Keratinocyte (primary cell): ENCODE measurements at regions not wholly inside any gene's neighbourhood (a gene's known extent, or its start where the extent isn't known, plus 50 kb on each side); places are given as distances from the start of the nearest gene placed in this dataset.

ENCODE experiments used
- DNase-seq: peaks from one replicate; pipeline ENCODE4 v3.0.0-alpha.2; 2011; ENCODE audit warnings: low read depth, missing footprints, low spot score
- FAIRE-seq: peaks from 2 replicates; lab custom pipeline; 2011; peaks lifted over from hg19 to GRCh38; lab: Jason Lieb, UNC
- H2AFZ ChIP-seq: 2 replicates; pipeline ENCODE4 v1.6.0; 2012; ENCODE audit warnings: low read length, control low read depth, inconsistent platforms; ENCODE audit not compliant: control insufficient read depth
- H3K27ac ChIP-seq: 2 replicates; pipeline ENCODE4 v1.5.1; 2011; ENCODE audit warnings: low read length; ENCODE audit not compliant: control insufficient read depth, insufficient read depth
- H3K27me3 ChIP-seq: 3 replicates; pipeline ENCODE4 v1.6.0; 2011; ENCODE audit warnings: low read length; ENCODE audit not compliant: control insufficient read depth, insufficient read depth; ENCODE audit errors: extremely low read depth
- H3K36me3 ChIP-seq, 2 experiments: 2 replicates in 1 of 2; 3 replicates in 1 of 2; pipeline ENCODE4 v1.5.1; 2011; ENCODE audit warnings: low read length in 2 of 2, mild to moderate bottlenecking in 1 of 2; ENCODE audit not compliant: control insufficient read depth in 2 of 2, insufficient read depth in 2 of 2; ENCODE audit errors: extremely low read depth in 1 of 2
- H3K4me1 ChIP-seq: 3 replicates; pipeline ENCODE4 v1.5.1; 2011; ENCODE audit warnings: low read length; ENCODE audit not compliant: control insufficient read depth, insufficient read depth; ENCODE audit errors: extremely low read depth
- H3K4me2 ChIP-seq: 3 replicates; pipeline ENCODE4 v1.6.0; 2011; ENCODE audit warnings: low read depth, low read length; ENCODE audit not compliant: control insufficient read depth, insufficient read depth; ENCODE audit errors: extremely low read depth
- H3K4me3 ChIP-seq, 3 experiments: fragments of 200-600 bp in 1 of 3; sonication (generic) in 1 of 3; 2 replicates in 2 of 3; 3 replicates in 1 of 3; pipeline ENCODE4 v1.5.1; 2011 to 2016; ENCODE audit warnings: low read length in 3 of 3, mild to moderate bottlenecking in 3 of 3, control low read depth in 2 of 3, inconsistent platforms in 1 of 3, low read depth in 1 of 3, mixed read lengths in 1 of 3, mixed run types in 1 of 3, moderate library complexity in 1 of 3; ENCODE audit not compliant: control insufficient read depth in 2 of 3, insufficient read depth in 2 of 3; ENCODE audit errors: extremely low read depth in 1 of 3
- H3K79me2 ChIP-seq: 2 replicates; pipeline ENCODE4 v1.6.0; 2012; ENCODE audit warnings: low read length; ENCODE audit not compliant: control insufficient read depth, insufficient read depth
- H3K9ac ChIP-seq: 3 replicates; pipeline ENCODE4 v1.6.0; 2011; ENCODE audit warnings: low read length; ENCODE audit not compliant: control insufficient read depth, insufficient read depth; ENCODE audit errors: extremely low read depth
- H3K9me1 ChIP-seq: 3 replicates; pipeline ENCODE4 v1.6.0; 2011; ENCODE audit warnings: low read length; ENCODE audit not compliant: control insufficient read depth, insufficient read depth; ENCODE audit errors: extremely low read depth
- H3K9me3 ChIP-seq: 2 replicates; pipeline ENCODE4 v1.5.1; 2012; ENCODE audit warnings: low read depth, low read length; ENCODE audit not compliant: control insufficient read depth
- H4K20me1 ChIP-seq: 3 replicates; pipeline ENCODE4 v1.6.0; 2011; ENCODE audit warnings: low read length; ENCODE audit not compliant: control insufficient read depth, insufficient read depth; ENCODE audit errors: extremely low read depth
- CTCF ChIP-seq, 3 experiments: IDR thresholded peaks in 1 of 3; conservative IDR thresholded peaks in 1 of 3; optimal IDR thresholded peaks in 1 of 3; 2 replicates in 2 of 3; 3 replicates in 1 of 3; pipeline versions ENCODE3 to v1.5.1; 2011; ENCODE audit warnings: low read length in 3 of 3, mild to moderate bottlenecking in 3 of 3, moderate library complexity in 2 of 3, control low read depth in 1 of 3, inconsistent platforms in 1 of 3; ENCODE audit not compliant: insufficient read depth in 2 of 3; ENCODE audit errors: extremely low read depth in 1 of 3
- EZH2 ChIP-seq: IDR thresholded peaks from one replicate; pipeline ENCODE4 v1.6.1; 2012; ENCODE audit warnings: inconsistent platforms, mild to moderate bottlenecking, low read length, moderate library complexity
- dilution Hi-C: fragments of 300-500 bp; cut with MboI; formaldehyde crosslinking; loops from one replicate; pipeline ENCODE4 v1.7.0; 2020; ENCODE audit warnings: low sequenced_read_pairs; ENCODE audit not compliant: extremely low pct_ligation_motif_present

- H4K20me1 ChIP-seq = no peaks in the 10 kb centered on the region
- DNase-seq = no peak
- H3K9ac ChIP-seq = no peak overlapping the region
- no peak overlapping the region for H2AFZ ChIP-seq
- H3K27me3 ChIP-seq = no peaks in the 10 kb centered on the region
- H3K9me1 ChIP-seq = no peaks in the 10 kb centered on the region
- TF ChIP-seq EZH2 = no peak
- H3K9me3 ChIP-seq = no peaks in the 10 kb centered on the region
- FAIRE-seq = no peak
- H3K4me3 ChIP-seq = no peak overlapping the region
- H3K4me2 ChIP-seq = no peak overlapping the region
- no peak overlapping the region for H3K27ac ChIP-seq
- no peaks in the 10 kb centered on the region for H3K36me3 ChIP-seq
- dilution Hi-C loops = no loop called here
- H3K4me1 ChIP-seq = no peaks in the 10 kb centered on the region
- no peaks in the 10 kb centered on the region for H3K79me2 ChIP-seq
Measured at GRCh38 chr11:91979775-91980174, 244.8 kb upstream of the FAT3 start.

- Histone ChIP-seq H3K27ac (no peak overlapping the region), H3K36me3 (no peaks in the 10 kb centered on the region), H3K4me3 (no peak overlapping the region), H3K9me1 (no peaks in the 10 kb centered on the region), H3K27me3 (no peaks in the 10 kb centered on the region), H2AFZ (no peak overlapping the region), H3K4me1 (no peaks in the 10 kb centered on the region), H3K4me2 (no peak overlapping the region), H4K20me1 (no peaks in the 10 kb centered on the region), H3K79me2 (no peaks in the 10 kb centered on the region), H3K9me3 (no peaks in the 10 kb centered on the region), H3K9ac (no peak overlapping the region)
- FAIRE-seq = no peak
- DNase-seq = no peak
- TF ChIP-seq EZH2 (no peak), CTCF (optimal IDR thresholded peaks at IDR 0.05 in 1 of 3, IDR thresholded peaks at IDR 0.05 in 1 of 3, conservative IDR thresholded peaks at IDR 0.05 in 1 of 3; ENCODE audit: extremely low read depth in 1 of 3, insufficient read depth in 2 of 3, low read length in 3 of 3) (no peak)
- dilution Hi-C loops = no loop called here
Measured at GRCh38 chr11:91978747-91979146, 245.9 kb upstream of the FAT3 start.

GRCh38 chr11:91972665-91973266 is 251.9 kb upstream of the FAT3 start:
- Histone ChIP-seq H3K27me3 (no peaks in the 10 kb centered on the region), H3K9me3 (no peaks in the 10 kb centered on the region), H3K27ac (no peak overlapping the region), H3K9me1 (no peaks in the 10 kb centered on the region), H3K9ac (no peak overlapping the region), H2AFZ (no peak overlapping the region), H3K79me2 (no peaks in the 10 kb centered on the region), H3K4me1 (no peaks in the 10 kb centered on the region), H3K4me3 (no peak overlapping the region), H3K4me2 (no peak overlapping the region), H3K36me3 (no peaks in the 10 kb centered on the region), H4K20me1 (no peaks in the 10 kb centered on the region)
- dilution Hi-C loops = no loop called here
- FAIRE-seq = no peak
- DNase-seq = no peak
- no peak for TF ChIP-seq CTCF (optimal IDR thresholded peaks at IDR 0.05 in 1 of 3, IDR thresholded peaks at IDR 0.05 in 1 of 3, conservative IDR thresholded peaks at IDR 0.05 in 1 of 3; ENCODE audit: extremely low read depth in 1 of 3, insufficient read depth in 2 of 3, low read length in 3 of 3)
- TF ChIP-seq EZH2 = no peak
